Progenitor cell of endocrine pancreas (in vitro differentiated cells): ENCODE measurements at regions not wholly inside any gene's neighbourhood (a gene's known extent, or its start where the extent isn't known, plus 50 kb on each side); places are given as distances from the start of the nearest gene placed in this dataset.

Source experiments
- DNase-seq: peaks from one replicate; pipeline ENCODE4 v3.0.0; 2021; ENCODE audit warnings: low spot score; ENCODE audit not compliant: unreplicated experiment
- H3K27ac Mint-ChIP-seq: 2 replicates; pipeline ENCODE4 v1.8.0; 2021; ENCODE audit warnings: mild to moderate bottlenecking, moderate library complexity, mixed read lengths
- H3K27me3 Mint-ChIP-seq: 2 replicates; pipeline ENCODE4 v1.8.0; 2021; ENCODE audit warnings: mixed read lengths
- H3K36me3 Mint-ChIP-seq: 2 replicates; pipeline ENCODE4 v1.8.0; 2022; ENCODE audit warnings: mixed read lengths; ENCODE audit not compliant: insufficient read depth
- H3K4me1 Mint-ChIP-seq: 2 replicates; pipeline ENCODE4 v1.8.0; 2021; ENCODE audit warnings: low read depth, mixed read lengths
- H3K4me3 Mint-ChIP-seq: 2 replicates; pipeline ENCODE4 v1.8.0; 2021; ENCODE audit warnings: low read depth, mild to moderate bottlenecking, moderate library complexity, mixed read lengths
- H3K9me3 Mint-ChIP-seq: 2 replicates; pipeline ENCODE4 v1.8.0; 2021; ENCODE audit warnings: low read depth, mixed read lengths
- CTCF ChIP-seq: fragments of 200-600 bp; sonication (generic); IDR thresholded peaks from one replicate; pipeline ENCODE4 v1.5.0; 2021; ENCODE audit warnings: antibody characterized with exemption, mild to moderate bottlenecking; ENCODE audit not compliant: unreplicated experiment

GRCh38 chr6:115712291-115712961 is 348.3 kb downstream of the FRK start:
- Mint-ChIP-seq H3K27me3 (no peaks in the 10 kb centered on the region), H3K4me1 (peaks cover 5% of the 10 kb centered on the region), H3K27ac (no peak overlapping the region), H3K9me3 (no peaks in the 10 kb centered on the region), H3K36me3 (no peaks in the 10 kb centered on the region), H3K4me3 (no peak overlapping the region)
- DNase-seq: no peak
- no peak for TF ChIP-seq CTCF

GRCh38 chr6:115708850-115709249 is 351.8 kb downstream of the FRK start:
- no peak for TF ChIP-seq CTCF
- no peaks in the 10 kb centered on the region for H3K36me3 Mint-ChIP-seq
- peaks cover 12% of the 10 kb centered on the region for H3K4me1 Mint-ChIP-seq
- H3K9me3 Mint-ChIP-seq: no peaks in the 10 kb centered on the region
- no peaks in the 10 kb centered on the region for H3K27me3 Mint-ChIP-seq
- DNase-seq: no peak
- no peak overlapping the region for H3K27ac Mint-ChIP-seq
- no peak overlapping the region for H3K4me3 Mint-ChIP-seq

- Mint-ChIP-seq H3K9me3 (peaks cover 3% of the 10 kb centered on the region), H3K27me3 (no peaks in the 10 kb centered on the region), H3K4me1 (peaks cover 12% of the 10 kb centered on the region), H3K4me3 (no peak overlapping the region), H3K27ac (no peak overlapping the region), H3K36me3 (no peaks in the 10 kb centered on the region)
- no peak for DNase-seq
- TF ChIP-seq CTCF: no peak
These were observed 353.7 kb downstream of the FRK start for GRCh38 chr6:115706981-115707380.

DNA sequence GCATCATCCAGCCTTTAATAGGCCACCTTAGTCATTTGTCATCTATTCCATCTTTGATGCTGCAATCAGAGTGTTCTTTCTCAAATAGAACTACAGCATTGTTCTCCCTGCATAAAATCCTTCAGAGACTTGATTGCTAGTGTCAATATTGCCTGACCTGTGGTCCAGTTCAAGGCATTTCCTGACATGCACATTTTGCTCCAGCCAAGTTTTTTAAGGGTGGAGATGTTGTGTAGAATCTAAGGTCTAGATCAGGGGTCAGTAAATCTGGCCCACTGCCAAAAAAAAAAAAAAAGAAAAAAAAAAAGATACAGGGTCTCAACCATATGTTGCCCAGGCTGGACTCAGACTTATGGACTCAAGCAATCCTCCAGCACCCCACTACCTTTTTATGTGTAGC is 354.4 kb downstream of the FRK start:
- no peaks in the 10 kb centered on the region for H3K36me3 Mint-ChIP-seq
- no peak for DNase-seq
- H3K27ac Mint-ChIP-seq: no peak overlapping the region
- peaks cover 12% of the 10 kb centered on the region for H3K4me1 Mint-ChIP-seq
- TF ChIP-seq CTCF: no peak
- no peak overlapping the region for H3K4me3 Mint-ChIP-seq
- H3K9me3 Mint-ChIP-seq: peaks cover 6% of the 10 kb centered on the region
- no peaks in the 10 kb centered on the region for H3K27me3 Mint-ChIP-seq

- Mint-ChIP-seq H3K4me3 (no peak overlapping the region), H3K36me3 (no peaks in the 10 kb centered on the region), H3K27me3 (no peaks in the 10 kb centered on the region), H3K4me1 (peaks cover 9% of the 10 kb centered on the region), H3K9me3 (peaks cover 6% of the 10 kb centered on the region), H3K27ac (no peak overlapping the region)
- TF ChIP-seq CTCF: no peak
- no peak for DNase-seq
These were observed 356.7 kb downstream of the FRK start for GRCh38 chr6:115704028-115704427.
